ENCODE measurements at regions not wholly inside any gene's neighbourhood (a gene's known extent, or its start where the extent isn't known, plus 50 kb on each side); places are given as distances from the start of the nearest gene placed in this dataset.

GRCh38 chr21:35649186-35649585 is 411.1 kb downstream of the SETD4 start:
- no peaks in the 10 kb centered on the region for H4K20me1 ChIP-seq (ENCODE audit: control insufficient read depth, insufficient read depth, insufficient read length)
- no peaks in the 10 kb centered on the region for H3K27me3 ChIP-seq (ENCODE audit: insufficient read depth, low read length)
- H3K23ac ChIP-seq (ENCODE audit: insufficient read length, low read depth, low read length): no peak overlapping the region
- H3T11ph ChIP-seq (ENCODE audit: low read length): no peak overlapping the region
- H2BK12ac ChIP-seq (ENCODE audit: insufficient read length, low read depth, low read length): no peak overlapping the region
- H3K27ac ChIP-seq (ENCODE audit: insufficient read length, low read depth, low read length): no peak overlapping the region
- no peak overlapping the region for H2AK5ac ChIP-seq (ENCODE audit: insufficient read length, low read length)
- H3K79me2 ChIP-seq (ENCODE audit: insufficient read depth, low read length): no peaks in the 10 kb centered on the region
- no peak overlapping the region for H3K56ac ChIP-seq (ENCODE audit: insufficient read length, low read depth, low read length)
- no peak overlapping the region for H3K14ac ChIP-seq (ENCODE audit: insufficient read depth, low read length)
- Mint-ChIP-seq H3K4me3 (no peak overlapping the region), H3K9me3 (no peaks in the 10 kb centered on the region), H3K36me3 (ENCODE audit: insufficient read depth in 1 of 3, low read depth in 3 of 3) (no peaks in the 10 kb centered on the region), H3K4me1 (peaks cover 11 to 17% of the 10 kb centered on the region in 2 experiments), H3K27me3 (ENCODE audit: low read depth) (no peaks in the 10 kb centered on the region; the same call in 1 of the 2 replicates), H3K27ac (peak overlapping the region in 2 of 3 experiments; percentile 32 to 44; a peak in 1 of 7 replicates)
- no peak overlapping the region for H2BK15ac ChIP-seq (ENCODE audit: low read depth, low read length)
- no peaks in the 10 kb centered on the region for H3K9me3 ChIP-seq (ENCODE audit: control insufficient read depth, low read depth, low read length)
- H2BK120ac ChIP-seq (ENCODE audit: low read depth, low read length, poor library complexity, severe bottlenecking): no peak overlapping the region
- no peak overlapping the region for H4K5ac ChIP-seq (ENCODE audit: insufficient read length, low read depth, low read length)
- H4K8ac ChIP-seq (replicated peaks; ENCODE audit: insufficient read length, low read depth, low read length): no peak overlapping the region
- H3K9ac ChIP-seq (ENCODE audit: extremely low read depth, insufficient read length, low read length): no peak overlapping the region
- no peak for DNase-seq
- H2AFZ ChIP-seq (ENCODE audit: low read length): no peak overlapping the region
- no peak for TF ChIP-seq CTCF (conservative IDR thresholded peaks at IDR 0.05)
- no peaks in the 10 kb centered on the region for H3K23me2 ChIP-seq (ENCODE audit: insufficient read length, low read depth, low read length, poor library complexity, severe bottlenecking)
- peaks cover 2% of the 10 kb centered on the region; the same call in 1 of the 2 replicates for H3K4me1 ChIP-seq (ENCODE audit: insufficient read depth, low read length)
- WGBS (ENCODE audit: extremely low coverage, insufficient read length, low lambda C conversion rate): no CpG with 5 or more reads among the region's 4 CpGs
- H3K4ac ChIP-seq (ENCODE audit: low read depth, low read length): no peak overlapping the region
- no peak overlapping the region for H4K91ac ChIP-seq (ENCODE audit: insufficient read length, low read depth, low read length)
- no peak overlapping the region for H2BK20ac ChIP-seq (ENCODE audit: low read depth, low read length, poor library complexity, severe bottlenecking)
- H3K18ac ChIP-seq (ENCODE audit: insufficient read length, low read depth, low read length): no peak overlapping the region
- H3K4me2 ChIP-seq (ENCODE audit: insufficient read depth, insufficient read length, low read length): no peak overlapping the region
- H3K79me1 ChIP-seq (ENCODE audit: insufficient read depth, low read depth, low read length, poor library complexity, severe bottlenecking): no peaks in the 10 kb centered on the region
- no peak overlapping the region for H2BK5ac ChIP-seq (ENCODE audit: insufficient read length, low read length)

Measured in H9 (cell line).